Left hindlimb (tissue), 1 donor: ENCODE measurements at regions not wholly inside any gene's neighbourhood (a gene's known extent, or its start where the extent isn't known, plus 50 kb on each side); places are given as distances from the start of the nearest gene placed in this dataset.
"Not testable (repeated sequence)": the region's sequence is repeated elsewhere in the genome, so short reads cannot be mapped to it uniquely, and the experiment has no call there.

ENCODE experiments used
- DNase-seq: peaks from one replicate; pipeline ENCODE4 v3.0.0-alpha.2; 2018

DNA sequence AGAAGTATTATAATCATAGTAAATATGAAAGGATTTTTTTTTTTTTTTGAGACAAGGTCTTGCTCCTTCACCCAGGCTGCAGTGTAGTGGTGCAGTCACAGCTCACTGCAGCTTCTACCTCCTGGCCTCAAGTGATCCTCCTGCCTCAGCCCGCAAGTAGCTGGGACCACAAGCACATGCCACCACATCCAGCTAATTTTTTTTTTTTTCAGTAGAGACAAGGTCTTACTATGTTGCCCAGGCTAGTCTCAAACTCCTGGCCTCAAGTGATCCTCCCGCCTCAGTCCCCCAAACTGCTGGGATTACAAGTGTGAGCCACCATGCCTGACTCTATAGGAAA lies 86.2 kb upstream of the FOXN2 start:
- DNase-seq = no peak

DNA sequence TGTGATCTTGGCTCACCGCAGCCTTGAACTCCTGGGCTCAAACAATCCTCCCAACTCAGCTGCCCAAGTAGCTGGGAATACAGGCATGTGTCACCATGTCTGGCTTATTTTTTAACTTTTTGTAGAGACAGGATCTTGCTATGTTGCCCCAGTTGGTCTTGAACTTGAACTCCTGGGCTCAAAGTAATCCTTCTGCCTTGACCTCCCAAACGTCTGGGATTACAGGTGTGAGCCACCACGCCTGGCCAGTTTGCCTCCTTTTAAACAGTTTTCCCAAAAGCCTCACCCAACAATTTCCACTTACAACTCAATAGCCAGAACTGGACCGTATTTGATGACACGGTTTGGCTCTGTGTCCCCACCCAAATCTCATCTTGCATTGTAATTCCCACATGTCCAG lies 85.4 kb upstream of the FOXN2 start:
- no peak for DNase-seq

DNA sequence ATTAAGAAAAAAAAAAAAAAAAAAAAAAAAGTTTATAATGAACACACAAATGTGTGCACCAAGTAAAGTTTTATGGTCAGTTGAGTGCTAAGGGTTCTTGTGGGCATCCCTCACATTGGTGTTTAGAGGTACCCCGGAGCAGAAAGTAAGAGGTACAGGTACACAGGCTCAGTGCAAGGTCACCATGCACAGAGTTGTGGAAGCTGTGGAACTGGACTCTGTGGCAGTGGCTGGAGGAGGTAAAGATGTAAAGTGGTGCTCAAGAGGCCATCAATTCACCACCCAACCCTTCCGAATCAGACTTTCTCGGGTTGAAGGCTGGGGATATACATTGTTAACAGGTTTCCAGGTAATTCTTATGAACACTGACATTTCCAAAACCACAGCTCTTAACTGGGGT lies 83.6 kb upstream of the FOXN2 start:
- DNase-seq = no peak

DNA sequence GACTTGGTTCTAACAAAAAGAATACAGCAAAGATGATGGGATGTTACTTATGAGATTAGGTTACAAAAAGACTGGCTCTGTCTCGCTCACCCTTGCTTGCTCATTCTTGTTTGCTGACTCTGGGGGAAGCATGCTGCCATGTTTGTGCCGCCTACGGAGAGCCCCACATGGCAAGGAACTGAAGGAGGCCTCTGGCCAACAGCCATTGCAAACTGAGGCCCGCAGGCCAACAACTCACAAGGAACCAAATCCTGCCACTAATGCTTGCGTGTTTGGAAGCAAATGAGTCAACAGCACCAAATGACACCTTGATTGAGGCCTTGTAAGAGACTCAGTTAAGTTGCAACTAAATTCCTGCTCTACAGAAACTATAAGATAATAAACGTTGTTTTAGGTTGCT lies 82.1 kb upstream of the FOXN2 start:
- no peak for DNase-seq

DNA sequence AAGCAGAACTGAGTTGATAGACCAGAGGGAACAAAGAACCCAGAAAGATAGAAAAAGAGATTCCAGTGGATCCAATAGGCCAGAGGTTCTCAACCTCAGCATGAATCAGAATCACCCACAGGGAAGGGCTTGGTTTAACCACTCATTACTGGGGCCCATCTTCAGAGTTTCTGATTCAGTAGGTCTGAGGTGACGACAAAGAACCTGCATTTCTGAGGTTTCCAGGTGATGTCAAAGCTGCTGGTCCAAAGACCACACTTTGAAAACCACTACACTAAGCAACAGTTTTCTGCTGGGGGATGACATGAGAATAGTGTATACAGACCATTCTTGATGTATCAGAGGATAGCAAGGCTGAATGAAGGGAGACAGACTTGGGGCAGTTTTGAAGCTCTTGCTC lies 81.5 kb upstream of the FOXN2 start:
- DNase-seq = no peak

DNA sequence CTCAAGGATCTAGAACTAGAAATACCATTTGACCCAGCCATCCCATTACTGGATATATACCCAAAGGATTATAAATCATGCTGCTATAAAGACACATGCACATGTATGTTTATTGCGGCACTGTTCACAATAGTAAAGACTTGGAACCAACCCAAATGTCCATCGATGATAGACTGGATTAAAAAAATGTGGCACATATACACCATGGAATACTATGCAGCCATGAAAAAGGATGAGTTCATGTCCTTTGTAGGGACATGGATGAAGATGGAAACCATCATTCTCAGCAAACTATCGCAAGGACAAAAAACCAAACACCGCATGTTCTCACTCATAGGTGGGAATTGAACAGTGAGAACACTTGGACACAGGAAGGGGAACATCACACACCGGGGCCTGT lies 80.7 kb upstream of the FOXN2 start:
- not testable (repeated sequence) for DNase-seq

DNA sequence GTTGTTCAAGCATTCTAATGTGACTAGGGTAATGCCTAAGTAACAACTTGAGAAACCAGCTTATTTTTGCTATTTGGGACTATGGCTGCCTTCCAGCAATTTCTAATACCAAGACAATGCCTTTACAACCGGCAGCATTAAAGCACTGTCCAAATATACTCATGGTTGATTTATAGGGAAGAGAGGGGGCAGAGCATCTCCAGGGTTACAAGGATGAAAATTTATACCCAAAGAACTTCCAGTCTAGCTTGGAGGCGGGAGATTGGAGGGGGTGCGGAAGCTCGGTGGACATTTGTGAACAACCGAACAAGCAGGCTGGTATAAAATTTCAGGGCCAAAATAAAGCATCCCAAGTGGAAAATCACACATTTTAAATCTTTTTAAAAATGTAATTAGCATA lies 79.4 kb upstream of the FOXN2 start:
- DNase-seq = no peak

DNA sequence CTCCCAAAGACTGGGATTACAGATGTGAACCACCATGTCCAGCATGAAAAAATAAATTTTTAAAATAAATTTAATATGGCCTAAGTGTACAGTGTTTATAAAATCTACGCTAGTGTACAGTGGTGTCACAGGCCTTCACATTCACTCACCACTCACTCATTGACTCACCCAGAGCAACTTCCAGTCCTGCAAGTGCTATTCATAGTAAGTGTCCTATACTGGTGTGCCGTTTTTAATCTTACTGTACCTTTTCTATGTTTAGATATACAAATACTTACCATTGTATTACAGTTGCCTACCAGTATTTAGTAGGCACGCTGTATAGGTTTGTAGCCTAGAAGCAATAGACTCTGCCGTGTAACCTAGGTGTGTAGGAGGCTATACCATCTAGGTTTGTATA lies 76.1 kb upstream of the FOXN2 start:
- DNase-seq = no peak

DNA sequence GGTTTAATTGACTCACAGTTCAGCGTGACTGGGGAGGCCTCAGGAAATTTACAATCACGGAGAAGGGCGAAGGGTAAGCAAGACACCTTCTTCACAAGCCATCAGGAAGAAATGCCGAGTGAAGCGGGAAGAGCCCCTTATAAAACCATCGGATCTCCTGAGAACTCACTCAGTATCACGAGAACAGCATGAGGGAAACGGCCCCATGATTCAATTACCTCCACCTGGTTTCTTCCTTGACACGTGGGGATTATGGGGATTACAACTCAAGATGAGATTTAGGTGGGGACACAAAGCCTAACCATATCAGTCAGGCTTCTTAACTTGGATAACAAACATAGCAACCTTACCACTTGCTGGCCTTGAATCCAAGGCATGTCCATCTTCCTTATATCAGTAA lies 73.6 kb upstream of the FOXN2 start:
- no peak for DNase-seq

DNA sequence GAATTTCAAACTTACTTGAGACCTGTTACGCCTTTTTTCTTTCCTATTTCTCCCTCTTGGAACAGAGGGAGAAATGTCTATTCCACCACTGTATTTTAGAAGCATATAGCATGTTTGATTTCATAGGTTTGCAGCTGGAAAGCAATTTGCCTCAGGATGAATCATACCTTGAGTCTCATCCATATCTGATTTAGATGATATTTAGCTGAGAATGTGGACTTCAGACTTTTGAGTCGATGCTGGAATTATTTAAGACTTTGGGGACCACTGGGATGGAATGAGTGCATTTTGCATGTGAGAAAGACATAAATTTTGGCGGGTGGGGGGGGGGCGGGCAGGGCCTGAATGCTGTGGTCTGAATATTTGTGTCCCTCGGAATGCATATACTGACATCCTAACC lies 67.3 kb upstream of the FOXN2 start:
- no peak for DNase-seq

DNA sequence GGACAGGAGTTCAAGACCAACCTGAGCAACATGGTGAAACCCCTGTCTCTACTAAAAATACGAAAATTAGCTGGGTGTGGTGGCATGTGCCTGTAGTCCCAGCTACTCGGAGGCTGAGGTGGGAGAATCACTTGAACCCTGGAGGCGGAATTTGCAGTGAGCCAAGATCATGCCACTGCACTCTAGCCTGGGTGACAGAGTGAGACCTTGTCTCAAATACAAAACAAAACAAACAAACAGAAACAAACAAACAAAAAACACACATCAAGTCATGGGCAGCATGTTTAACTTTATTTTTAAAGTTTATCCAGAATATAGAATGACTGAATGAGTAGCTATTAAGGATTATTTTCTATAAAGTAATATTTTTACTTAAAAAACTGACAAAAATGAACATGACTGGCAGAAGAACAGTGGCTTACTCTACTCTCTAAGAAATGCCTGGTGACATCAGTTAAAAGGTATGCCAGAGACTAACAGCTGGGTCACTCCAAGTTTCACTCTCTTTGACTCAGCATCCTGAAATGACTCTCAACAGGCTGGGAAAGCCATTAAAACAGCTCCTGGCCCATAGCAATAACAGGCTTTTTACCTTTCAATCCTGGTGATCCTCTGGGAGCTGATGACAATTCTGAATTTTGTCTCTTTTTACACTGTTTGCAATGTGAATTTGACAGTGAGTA lies 66.1 kb upstream of the FOXN2 start:
- no peak for DNase-seq

DNA sequence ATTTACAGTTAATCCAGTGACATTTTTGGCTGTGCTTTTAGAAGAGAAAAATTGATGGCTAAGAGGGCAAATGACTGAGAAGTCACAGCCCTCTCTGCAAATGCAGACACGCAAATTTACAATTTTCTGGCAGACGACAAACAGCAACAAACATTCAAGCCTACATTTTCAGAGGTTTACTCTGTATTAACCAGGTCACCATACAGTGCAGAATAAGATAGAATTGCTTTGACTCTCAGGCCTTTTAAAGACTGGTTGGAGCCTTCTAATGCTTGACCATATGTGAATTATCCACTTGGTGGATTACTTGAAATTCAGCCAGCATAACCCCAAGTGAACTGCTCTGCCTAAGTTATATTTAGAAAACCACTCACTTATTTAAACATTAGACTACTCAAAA lies 65.5 kb upstream of the FOXN2 start:
- DNase-seq = no peak

DNA sequence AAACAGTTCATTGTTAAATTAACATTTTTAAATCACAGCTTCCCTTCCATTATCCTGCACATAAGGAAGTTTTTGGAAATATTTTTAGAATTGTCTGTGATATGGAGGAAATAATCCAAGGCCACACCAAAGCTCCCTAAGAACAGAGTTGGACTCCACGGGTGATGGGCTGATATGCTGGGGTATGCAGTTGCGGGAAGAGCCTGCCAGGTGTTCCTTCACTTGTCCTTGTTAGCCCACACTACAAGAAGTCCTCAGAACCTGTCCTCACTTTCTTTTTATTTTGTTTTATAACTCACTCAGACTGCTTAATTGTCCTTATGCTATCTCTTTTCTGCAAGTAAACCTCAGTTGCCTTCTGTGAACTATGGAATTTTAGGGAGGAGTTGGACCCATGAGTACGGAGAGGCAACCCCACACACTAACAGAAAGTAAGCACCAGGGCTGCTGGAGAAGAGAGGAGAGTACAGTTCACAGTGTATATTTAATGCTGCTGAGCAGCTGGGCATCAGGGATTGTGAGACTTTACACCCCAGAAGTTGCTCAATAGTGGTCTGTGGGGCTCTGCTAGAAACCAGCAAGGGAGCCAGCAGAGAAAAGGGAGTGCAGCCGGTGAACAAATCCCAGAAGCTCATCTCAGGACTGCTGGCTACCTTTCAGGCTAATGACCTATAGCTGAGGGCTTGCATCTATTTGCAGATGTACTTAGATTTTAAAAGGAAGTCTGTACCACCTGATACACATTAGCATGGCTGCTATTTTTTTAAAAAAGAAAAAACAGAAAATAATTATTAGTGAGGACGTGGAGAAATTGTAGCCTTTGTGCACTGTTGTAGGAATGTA lies 64.6 kb upstream of the FOXN2 start:
- no peak for DNase-seq

DNA sequence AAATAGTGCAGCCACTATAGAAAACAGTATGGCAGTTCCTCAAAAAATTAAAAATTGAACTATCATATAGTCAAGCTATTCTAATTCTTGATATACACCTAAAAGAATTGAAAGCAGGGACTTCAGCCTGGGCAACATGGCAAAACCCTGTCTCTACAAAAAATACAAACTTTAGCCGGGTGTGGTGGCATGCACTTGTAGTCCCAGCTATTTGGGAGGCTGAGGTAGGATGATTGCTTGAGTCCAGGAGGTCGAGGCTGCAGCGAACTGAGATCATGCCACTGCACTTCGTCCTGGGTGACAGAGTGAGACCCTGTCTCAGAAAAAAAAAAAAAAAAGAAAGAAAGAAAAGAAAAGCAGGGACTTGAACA lies 64.0 kb upstream of the FOXN2 start:
- DNase-seq = no peak

DNA sequence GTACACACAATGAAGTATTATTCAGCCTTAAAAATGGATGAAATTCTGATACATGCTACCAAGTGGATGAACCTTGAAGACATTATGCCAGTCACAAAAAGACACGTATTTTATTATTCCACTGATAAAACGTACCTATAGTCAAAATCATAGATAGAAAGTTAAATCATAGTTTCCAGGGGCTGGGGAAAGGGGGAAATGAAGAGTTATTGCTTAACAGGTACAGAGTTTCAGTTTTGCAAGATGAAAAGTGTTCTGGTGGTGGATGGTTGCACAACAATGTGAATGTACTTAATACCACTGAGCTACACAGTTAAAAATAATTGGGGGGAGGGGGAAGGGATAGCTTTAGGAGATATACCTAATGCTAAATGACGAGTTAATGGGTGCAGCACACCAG lies 63.5 kb upstream of the FOXN2 start:
- DNase-seq = no peak

DNA sequence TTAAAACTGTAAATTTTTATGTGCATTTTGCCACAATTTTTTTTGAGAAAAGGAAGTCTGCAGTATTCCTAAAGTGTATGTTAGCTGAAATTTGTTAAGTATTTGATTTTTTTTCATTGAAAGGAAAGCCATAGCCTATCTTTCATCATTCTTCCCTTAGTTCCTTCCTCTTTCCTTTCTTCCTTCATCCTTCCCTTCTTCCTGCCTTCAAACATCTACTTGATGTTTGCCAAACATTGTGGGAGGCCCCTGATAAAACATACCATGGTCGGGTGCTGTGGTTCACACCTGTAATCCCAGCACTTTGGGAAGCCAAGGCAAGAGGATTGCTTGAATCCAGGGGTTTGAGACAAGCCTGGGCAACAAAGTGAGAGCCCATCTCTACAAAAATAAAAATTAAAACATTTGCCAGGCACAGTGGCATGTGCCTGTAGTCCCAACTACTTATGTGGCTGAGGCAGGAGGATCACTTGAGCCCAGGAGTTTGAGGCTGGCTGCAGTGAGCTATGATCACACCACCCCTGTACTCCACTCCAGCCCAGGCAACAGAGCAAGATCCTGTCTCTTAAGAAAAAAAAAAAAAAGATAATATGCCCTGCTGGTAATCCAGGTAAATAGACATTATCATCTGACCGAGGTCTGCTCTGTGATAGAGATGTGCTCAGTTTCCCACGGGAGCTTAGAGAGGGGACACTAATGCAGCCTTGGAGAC lies 62.9 kb upstream of the FOXN2 start:
- DNase-seq = no peak

DNA sequence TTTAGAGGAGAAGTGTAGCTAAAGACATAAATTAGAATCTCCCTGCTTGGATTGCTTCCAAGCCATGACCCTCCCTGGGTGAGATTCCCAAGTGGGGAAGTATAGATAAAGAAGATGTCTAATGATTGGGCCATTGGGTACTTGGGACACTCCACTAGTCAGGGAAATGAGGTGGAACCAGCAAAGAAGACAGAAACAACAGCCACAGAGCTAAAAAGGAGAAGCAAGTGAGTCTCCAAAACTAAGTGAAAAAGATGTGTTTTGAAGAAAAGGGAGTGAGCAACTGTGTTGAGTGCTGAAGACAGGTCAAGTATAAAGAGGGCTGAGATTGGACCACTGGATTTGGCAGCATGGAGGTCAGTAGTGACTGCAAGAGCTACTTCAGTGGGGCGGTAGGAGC lies 61.2 kb upstream of the FOXN2 start:
- DNase-seq = no peak

DNA sequence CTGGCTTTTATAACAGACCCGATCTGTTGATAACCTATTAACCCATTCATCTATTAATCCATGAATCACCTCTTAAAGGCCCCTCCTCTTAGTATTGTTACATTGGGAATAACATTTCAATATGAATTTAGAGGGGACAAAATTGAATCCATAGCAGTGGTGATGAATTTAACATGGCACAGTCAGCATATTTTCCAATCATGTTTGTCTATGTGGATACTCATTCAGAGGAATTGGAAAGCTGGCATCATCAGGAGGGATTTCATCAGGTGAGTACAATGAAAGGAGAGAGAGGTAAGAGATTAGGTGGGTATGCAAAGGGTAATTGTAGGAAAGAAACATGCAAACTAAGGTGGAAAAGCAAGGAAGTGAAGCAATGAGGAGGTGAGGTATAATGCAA lies 59.6 kb upstream of the FOXN2 start:
- DNase-seq = no peak

DNA sequence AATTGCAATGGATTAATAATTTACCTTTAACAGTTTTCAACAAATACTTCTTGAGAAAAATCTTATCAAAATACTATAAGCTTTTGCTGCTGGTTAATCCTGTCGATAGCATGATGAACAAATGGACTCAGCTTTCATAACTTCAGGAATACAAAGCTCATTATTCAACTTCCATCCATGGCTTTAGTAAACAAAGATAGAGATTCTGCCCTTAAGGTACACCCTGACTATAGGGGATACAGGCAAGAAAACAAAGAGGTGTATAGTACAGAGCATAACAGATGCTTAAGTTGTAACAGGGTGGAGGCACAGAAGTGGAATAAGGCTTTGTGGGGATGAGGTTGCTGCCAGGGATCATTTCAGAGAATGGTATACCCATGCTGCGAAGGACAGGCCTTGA lies 57.0 kb upstream of the FOXN2 start:
- no peak for DNase-seq

DNA sequence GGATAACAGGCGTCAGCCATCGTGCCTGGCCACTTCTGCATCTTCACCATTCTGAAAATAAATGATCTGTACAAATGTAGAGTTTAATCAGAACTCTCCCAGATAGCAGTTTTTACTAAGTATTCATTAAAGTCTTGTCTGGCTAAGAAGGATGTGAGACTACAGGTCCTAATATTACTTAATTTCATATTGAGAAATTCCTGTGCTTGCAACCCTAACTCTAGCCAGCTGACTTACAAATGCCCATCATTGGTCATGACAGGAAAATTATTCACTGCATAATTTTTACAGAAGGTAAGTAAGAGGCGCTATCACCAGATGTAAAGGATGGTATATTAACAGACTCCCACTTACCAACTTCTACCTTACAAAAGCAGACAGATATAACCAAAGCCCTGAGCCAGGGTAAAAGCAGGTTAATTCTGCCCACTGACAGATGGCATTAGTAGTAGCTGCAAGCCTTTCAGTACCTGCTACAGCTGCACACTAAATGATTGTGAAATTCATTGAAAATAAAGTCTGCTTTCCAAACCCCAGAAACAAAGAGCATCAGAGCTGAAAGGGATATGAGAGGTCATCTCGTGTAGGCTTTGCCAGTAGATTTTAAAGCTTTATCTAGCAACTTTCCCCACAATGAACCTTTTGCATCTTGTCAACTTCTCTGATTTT lies 55.9 kb upstream of the FOXN2 start:
- DNase-seq = no peak

DNA sequence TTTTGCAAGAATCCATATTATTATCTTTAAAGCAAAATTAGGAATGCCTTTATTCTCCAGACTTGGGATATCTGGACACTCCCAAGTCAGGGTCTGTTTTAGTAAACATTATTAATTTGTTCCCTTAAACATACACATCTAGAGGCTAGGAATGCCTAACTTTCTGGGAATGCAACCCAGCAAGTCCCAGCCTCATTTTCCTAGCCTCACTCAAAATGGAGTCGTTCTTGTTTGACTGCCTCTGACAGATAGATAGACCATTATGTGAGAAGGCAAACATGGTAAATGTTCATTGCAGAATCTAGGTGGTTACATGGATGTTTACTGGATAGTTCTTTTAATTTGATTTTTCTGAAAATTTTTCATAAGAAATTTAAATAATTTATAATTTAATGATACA lies 54.7 kb upstream of the FOXN2 start:
- DNase-seq = no peak

DNA sequence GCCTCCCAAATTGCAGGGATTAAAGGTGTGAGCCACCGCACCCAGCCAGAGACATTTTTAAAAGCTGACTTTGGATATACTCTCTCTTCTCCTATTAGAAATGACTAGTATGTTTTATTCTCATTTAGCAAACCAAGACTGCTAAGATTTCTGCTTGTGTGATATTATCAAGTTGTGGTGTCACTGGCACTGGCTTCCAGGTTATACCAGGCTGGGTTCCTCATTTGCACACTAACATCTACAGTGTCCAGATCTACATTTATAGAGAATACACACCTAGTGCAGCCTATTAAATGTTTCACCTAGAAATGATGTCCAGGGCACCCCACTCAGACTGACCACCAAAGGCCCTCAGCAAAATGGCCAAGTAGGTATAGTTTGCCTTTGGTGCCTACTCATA lies 49.9 kb upstream of the FOXN2 start:
- DNase-seq = no peak
